Osteocyte (in vitro differentiated cells): ENCODE measurements at regions not wholly inside any gene's neighbourhood (a gene's known extent, or its start where the extent isn't known, plus 50 kb on each side); places are given as distances from the start of the nearest gene placed in this dataset.

ENCODE experiments used
- DNase-seq: peaks from one replicate; pipeline ENCODE4 v3.0.0; 2021; ENCODE audit warnings: mixed read lengths; ENCODE audit not compliant: unreplicated experiment; ENCODE audit errors: extremely low spot score
- H3K27ac Mint-ChIP-seq: one replicate; pipeline ENCODE4 v1.8.0; 2021; ENCODE audit warnings: mild to moderate bottlenecking, mixed read lengths; ENCODE audit not compliant: unreplicated experiment
- H3K27me3 Mint-ChIP-seq: one replicate; pipeline ENCODE4 v1.8.0; 2021; ENCODE audit warnings: mixed read lengths; ENCODE audit not compliant: unreplicated experiment
- H3K36me3 Mint-ChIP-seq: one replicate; pipeline ENCODE4 v1.8.0; 2021; ENCODE audit warnings: mixed read lengths; ENCODE audit not compliant: unreplicated experiment
- H3K4me1 Mint-ChIP-seq: one replicate; pipeline ENCODE4 v1.8.0; 2021; ENCODE audit warnings: mixed read lengths; ENCODE audit not compliant: unreplicated experiment
- H3K4me3 Mint-ChIP-seq: one replicate; pipeline ENCODE4 v1.8.0; 2021; ENCODE audit warnings: mild to moderate bottlenecking, moderate library complexity, mixed read lengths; ENCODE audit not compliant: unreplicated experiment
- H3K9me3 Mint-ChIP-seq: one replicate; pipeline ENCODE4 v1.8.0; 2021; ENCODE audit warnings: mixed read lengths; ENCODE audit not compliant: unreplicated experiment
- TF ChIP-seq, protein P1 (sequence below): fragments of 200-600 bp; sonication (generic); IDR thresholded peaks from 2 replicates; pipeline ENCODE4 v1.5.0; 2021; ENCODE audit warnings: antibody characterized with exemption, mild to moderate bottlenecking, moderate library complexity

DNA sequence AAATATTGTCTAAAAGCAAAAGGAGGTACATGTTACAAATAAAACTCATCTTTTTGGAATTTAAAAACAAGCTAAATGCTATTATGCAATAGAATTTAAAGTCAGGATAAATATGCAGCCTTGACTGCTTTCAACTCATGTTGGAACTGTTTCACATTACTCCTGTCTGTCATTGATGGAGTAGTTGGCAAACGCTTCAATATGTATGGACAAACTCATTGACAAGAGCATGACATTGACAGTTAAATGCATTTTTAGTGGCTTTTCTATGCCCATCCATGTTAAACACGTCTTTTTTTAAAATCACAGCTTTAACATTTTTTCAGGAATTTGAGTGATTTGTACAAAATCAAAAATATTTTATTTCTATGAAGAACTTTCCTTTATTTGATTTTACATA is 1560.5 kb downstream of the KCNT2 start:
- Mint-ChIP-seq H3K4me1 (no peaks in the 10 kb centered on the region), H3K36me3 (no peaks in the 10 kb centered on the region), H3K9me3 (no peaks in the 10 kb centered on the region), H3K27ac (no peak overlapping the region), H3K27me3 (no peaks in the 10 kb centered on the region), H3K4me3 (no peak overlapping the region)
- TF ChIP-seq, protein P1, sequence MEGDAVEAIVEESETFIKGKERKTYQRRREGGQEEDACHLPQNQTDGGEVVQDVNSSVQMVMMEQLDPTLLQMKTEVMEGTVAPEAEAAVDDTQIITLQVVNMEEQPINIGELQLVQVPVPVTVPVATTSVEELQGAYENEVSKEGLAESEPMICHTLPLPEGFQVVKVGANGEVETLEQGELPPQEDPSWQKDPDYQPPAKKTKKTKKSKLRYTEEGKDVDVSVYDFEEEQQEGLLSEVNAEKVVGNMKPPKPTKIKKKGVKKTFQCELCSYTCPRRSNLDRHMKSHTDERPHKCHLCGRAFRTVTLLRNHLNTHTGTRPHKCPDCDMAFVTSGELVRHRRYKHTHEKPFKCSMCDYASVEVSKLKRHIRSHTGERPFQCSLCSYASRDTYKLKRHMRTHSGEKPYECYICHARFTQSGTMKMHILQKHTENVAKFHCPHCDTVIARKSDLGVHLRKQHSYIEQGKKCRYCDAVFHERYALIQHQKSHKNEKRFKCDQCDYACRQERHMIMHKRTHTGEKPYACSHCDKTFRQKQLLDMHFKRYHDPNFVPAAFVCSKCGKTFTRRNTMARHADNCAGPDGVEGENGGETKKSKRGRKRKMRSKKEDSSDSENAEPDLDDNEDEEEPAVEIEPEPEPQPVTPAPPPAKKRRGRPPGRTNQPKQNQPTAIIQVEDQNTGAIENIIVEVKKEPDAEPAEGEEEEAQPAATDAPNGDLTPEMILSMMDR, result no peak
- no peak for DNase-seq

DNA sequence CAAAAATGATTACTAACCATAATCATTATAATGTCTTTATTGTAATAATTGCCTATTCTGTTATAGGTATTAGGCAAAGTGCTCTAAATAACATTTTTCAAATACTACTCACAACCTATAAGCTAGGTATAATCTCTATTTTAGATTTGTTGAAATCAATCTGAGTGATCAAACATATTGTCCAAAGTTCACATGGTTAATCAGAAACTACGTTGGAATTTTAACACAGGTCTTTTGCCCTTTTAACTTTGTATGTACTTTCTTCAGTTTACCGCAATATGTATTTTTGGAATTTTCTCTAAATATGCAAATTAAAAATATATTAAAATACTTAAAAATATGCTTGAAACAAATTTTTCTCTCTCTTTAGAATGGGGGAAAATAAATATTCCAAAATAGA is 1563.2 kb downstream of the KCNT2 start:
- Mint-ChIP-seq H3K4me3 (no peak overlapping the region), H3K36me3 (no peaks in the 10 kb centered on the region), H3K27ac (no peak overlapping the region), H3K4me1 (no peaks in the 10 kb centered on the region), H3K27me3 (no peaks in the 10 kb centered on the region), H3K9me3 (no peaks in the 10 kb centered on the region)
- no peak for DNase-seq
- TF ChIP-seq, protein P1, result no peak

DNA sequence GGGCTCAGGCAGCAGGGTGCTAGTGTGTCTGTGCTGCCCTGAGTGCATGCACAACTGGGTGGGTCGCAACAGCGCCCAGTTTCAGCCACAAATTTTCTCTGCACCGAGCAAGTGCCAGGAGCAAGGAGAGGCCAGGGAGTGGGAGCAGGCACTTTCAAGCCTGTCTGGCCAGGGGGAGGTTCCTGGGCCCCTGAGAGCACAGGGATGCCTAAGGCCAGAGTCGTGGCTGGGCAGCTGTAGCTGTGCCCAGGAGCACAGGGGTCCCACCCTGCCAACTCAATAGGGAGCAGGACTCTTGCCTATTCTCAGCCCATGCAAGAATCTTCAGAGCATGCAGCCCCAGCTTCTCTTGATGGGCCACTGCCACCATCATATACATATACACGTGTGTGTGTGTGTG is 1577.4 kb downstream of the KCNT2 start:
- TF ChIP-seq, protein P1, result no peak
- Mint-ChIP-seq H3K9me3 (peaks cover 8% of the 10 kb centered on the region), H3K4me1 (no peaks in the 10 kb centered on the region), H3K36me3 (no peaks in the 10 kb centered on the region), H3K27me3 (no peaks in the 10 kb centered on the region), H3K27ac (no peak overlapping the region), H3K4me3 (no peak overlapping the region)
- no peak for DNase-seq

DNA sequence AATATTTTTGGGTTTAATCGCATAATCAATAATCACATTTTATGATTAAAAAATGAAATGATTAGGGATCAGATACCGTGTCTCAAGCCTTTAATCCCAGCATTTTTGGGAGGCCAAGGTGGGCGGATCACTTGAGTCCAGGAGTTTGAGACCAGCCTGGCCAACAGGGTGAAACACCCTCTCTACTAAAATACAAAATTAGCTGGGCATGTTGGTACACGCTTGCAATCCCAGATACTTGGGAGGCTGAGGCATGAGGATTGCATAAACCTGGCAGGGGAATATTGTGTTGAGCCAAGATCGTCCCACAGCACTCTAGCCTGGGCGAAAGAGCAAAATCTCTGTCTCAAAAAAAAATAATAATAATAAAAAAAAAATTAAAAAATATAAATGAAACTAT is 1581.4 kb downstream of the KCNT2 start:
- TF ChIP-seq, protein P1, result no peak
- Mint-ChIP-seq H3K27me3 (no peaks in the 10 kb centered on the region), H3K27ac (no peak overlapping the region), H3K9me3 (peaks cover under 1% of the 10 kb centered on the region), H3K36me3 (no peaks in the 10 kb centered on the region), H3K4me3 (no peak overlapping the region), H3K4me1 (no peaks in the 10 kb centered on the region)
- no peak for DNase-seq

DNA sequence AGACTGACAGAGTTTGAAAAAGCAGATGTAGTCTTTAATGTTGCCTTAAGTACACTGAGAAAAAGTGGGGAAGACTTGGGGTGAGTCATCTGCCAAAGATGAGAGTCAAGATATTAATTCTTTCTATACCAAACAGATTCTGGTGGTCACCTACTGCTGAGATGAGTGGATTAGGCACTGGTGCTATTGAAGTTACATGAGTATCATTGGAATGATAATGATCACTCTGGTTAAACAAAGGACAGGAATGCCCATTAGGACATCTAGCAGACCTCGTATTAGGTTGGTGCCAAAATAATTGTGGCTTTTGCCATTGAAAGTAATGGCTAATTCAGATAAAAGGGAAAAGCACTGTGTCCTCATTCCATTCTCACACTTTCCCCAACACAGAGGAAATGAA is 1588.9 kb downstream of the KCNT2 start:
- Mint-ChIP-seq H3K4me1 (no peaks in the 10 kb centered on the region), H3K27ac (no peak overlapping the region), H3K9me3 (peaks cover 11% of the 10 kb centered on the region), H3K36me3 (no peaks in the 10 kb centered on the region), H3K4me3 (no peak overlapping the region), H3K27me3 (no peaks in the 10 kb centered on the region)
- TF ChIP-seq, protein P1, result no peak
- no peak for DNase-seq
